PFSK-1 (cell line): ENCODE measurements at regions not wholly inside any gene's neighbourhood (a gene's known extent, or its start where the extent isn't known, plus 50 kb on each side); places are given as distances from the start of the nearest gene placed in this dataset.

ENCODE experiments used
- FOXP2 ChIP-seq: optimal IDR thresholded peaks from 2 replicates; pipeline ENCODE3; 2011; ENCODE audit warnings: borderline replicate concordance, control low read depth, inconsistent platforms; ENCODE audit not compliant: insufficient read depth; ENCODE audit errors: extremely low read length, extremely low read depth
- POLR2AphosphoS5 ChIP-seq: IDR thresholded peaks from 2 replicates; pipeline ENCODE4 v1.6.1; 2012; ENCODE audit warnings: low read depth, mild to moderate bottlenecking, control low read depth, low read length, moderate library complexity
- REST ChIP-seq, 2 experiments: IDR thresholded peaks; 2 replicates each; pipeline versions ENCODE4 v1.6.1 to v1.8.0; 2011 to 2012; ENCODE audit warnings: low read depth in 2 of 2, low read length in 2 of 2, control low read depth in 1 of 2, inconsistent platforms in 1 of 2, mild to moderate bottlenecking in 1 of 2, moderate library complexity in 1 of 2; ENCODE audit not compliant: insufficient read depth in 1 of 2
- SIN3A ChIP-seq: IDR thresholded peaks from 2 replicates; pipeline ENCODE4 v1.6.1; 2012; ENCODE audit warnings: mild to moderate bottlenecking, low read length, moderate library complexity, borderline replicate concordance; ENCODE audit not compliant: insufficient read depth
- TAF1 ChIP-seq: IDR thresholded peaks from 2 replicates; pipeline ENCODE4 v1.6.1; 2012; ENCODE audit warnings: low read length, control low read depth, borderline replicate concordance; ENCODE audit not compliant: insufficient read depth

GRCh38 chr4:25991340-25991739 lies 77.3 kb downstream of the SMIM20 start:
- no peak for TF ChIP-seq TAF1
- no peak for TF ChIP-seq SIN3A
- TF ChIP-seq REST (IDR thresholded peaks at IDR 0.05; ENCODE audit: insufficient read depth in 1 of 2, low read depth in 2 of 2, low read length in 2 of 2), result no peak
- no peak for TF ChIP-seq FOXP2
- no peak for TF ChIP-seq POLR2AphosphoS5

GRCh38 chr4:25993395-25994185 lies 79.6 kb downstream of the SMIM20 start:
- TF ChIP-seq SIN3A, result no peak
- no peak for TF ChIP-seq POLR2AphosphoS5
- no peak for TF ChIP-seq REST (IDR thresholded peaks at IDR 0.05; ENCODE audit: insufficient read depth in 1 of 2, low read depth in 2 of 2, low read length in 2 of 2)
- no peak for TF ChIP-seq TAF1
- TF ChIP-seq FOXP2, result no peak

- no peak for TF ChIP-seq SIN3A
- no peak for TF ChIP-seq POLR2AphosphoS5
- no peak for TF ChIP-seq TAF1
- TF ChIP-seq FOXP2, result no peak
- TF ChIP-seq REST (IDR thresholded peaks at IDR 0.05; ENCODE audit: insufficient read depth in 1 of 2, low read depth in 2 of 2, low read length in 2 of 2), result no peak
These were observed 86.4 kb downstream of the SMIM20 start for GRCh38 chr4:26000274-26000950.

DNA sequence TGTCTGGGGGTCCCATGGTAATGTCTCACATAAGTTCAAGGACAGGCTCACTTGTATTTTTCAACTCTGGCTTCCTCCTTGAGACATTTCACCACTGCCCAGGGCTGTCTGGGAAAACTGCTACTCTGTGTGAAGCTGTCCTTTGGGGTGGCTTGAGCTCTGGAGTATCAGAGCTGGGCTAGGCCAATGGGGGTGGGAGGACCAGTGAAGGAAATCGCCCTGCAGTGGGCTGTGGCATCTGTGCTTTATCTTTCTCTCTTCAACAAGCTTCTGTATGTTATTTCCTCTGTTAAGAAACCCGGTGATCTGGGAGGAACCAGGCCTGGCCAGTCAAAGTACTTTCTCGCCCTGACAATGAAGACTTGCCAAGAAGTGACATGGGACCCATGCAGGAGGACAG lies 87.4 kb downstream of the SMIM20 start:
- TF ChIP-seq SIN3A, result no peak
- no peak for TF ChIP-seq FOXP2
- no peak for TF ChIP-seq TAF1
- TF ChIP-seq REST (IDR thresholded peaks at IDR 0.05; ENCODE audit: insufficient read depth in 1 of 2, low read depth in 2 of 2, low read length in 2 of 2), result no peak
- no peak for TF ChIP-seq POLR2AphosphoS5
